GM19023 (cell line): ENCODE measurements at regions not wholly inside any gene's neighbourhood (a gene's known extent, or its start where the extent isn't known, plus 50 kb on each side); places are given as distances from the start of the nearest gene placed in this dataset.

Experiments used
- ATAC-seq: cut with Tn5 transposase; IDR thresholded peaks from one replicate; pipeline ENCODE4 v1.9.1; 2021; ENCODE audit warnings: mild to moderate bottlenecking, moderate library complexity; ENCODE audit not compliant: unreplicated experiment

- no peak for ATAC-seq
Observed at GRCh38 chr4:134282680-134283079, 81.1 kb upstream of the PABPC4L start.

- no peak for ATAC-seq
Observed at GRCh38 chr4:134278675-134279074, 77.1 kb upstream of the PABPC4L start.

- no peak for ATAC-seq
Observed at GRCh38 chr4:134276476-134276875, 74.9 kb upstream of the PABPC4L start.

GRCh38 chr4:134260126-134260525 lies 58.5 kb upstream of the PABPC4L start:
- no peak for ATAC-seq
